ENCODE measurements at regions not wholly inside any gene's neighbourhood (a gene's known extent, or its start where the extent isn't known, plus 50 kb on each side); places are given as distances from the start of the nearest gene placed in this dataset.
"Not testable (repeated sequence)": the region's sequence is repeated elsewhere in the genome, so short reads cannot be mapped to it uniquely, and the experiment has no call there.

DNA sequence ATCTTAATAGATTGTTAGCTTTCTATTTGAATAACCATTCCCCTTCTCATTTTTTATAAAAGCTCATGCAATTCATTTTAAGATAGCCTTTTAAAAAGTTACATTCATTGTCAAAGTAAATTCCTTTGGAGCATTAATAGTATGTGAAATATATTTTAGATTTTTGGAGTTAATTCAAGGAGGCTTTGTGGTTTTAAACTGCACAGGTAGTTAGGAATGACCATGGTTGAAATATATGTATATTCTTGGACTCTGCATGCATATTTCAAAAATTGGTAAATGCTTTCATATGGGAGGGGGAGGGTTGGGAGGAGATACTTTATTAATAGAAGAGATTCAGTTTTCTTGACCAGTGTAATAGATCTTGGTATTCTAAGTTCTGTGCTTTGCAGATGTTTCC is 244.4 kb upstream of the C2CD4B start:
- H3K27ac ChIP-seq = no peak overlapping the region
- no peak for TF ChIP-seq ZFX (IDR thresholded peaks at IDR 0.05; ENCODE audit: borderline replicate concordance)
- no peak for TF ChIP-seq CTCF (IDR thresholded peaks at IDR 0.05)

DNA sequence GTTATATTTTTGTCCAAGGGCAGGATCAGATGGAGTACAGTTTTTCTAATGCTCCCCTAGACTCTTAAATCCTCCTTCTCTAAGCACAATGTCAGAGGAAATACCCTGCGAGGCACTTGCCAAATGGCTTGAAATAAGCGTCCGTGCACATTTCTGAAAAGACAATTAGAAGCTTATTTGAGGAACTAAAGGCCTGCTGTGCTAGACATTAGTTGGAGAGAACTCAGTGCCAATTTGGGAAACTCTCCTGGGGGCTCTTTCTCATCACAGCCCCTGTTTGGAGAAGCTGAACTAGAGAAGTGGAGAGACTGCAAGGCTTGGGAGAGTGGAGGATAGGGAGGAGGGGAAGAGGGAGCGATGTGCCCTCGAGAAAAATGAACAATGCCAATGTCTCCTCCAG is 247.6 kb upstream of the C2CD4B start:
- TF ChIP-seq CTCF (IDR thresholded peaks at IDR 0.05) = no peak
- no peak for TF ChIP-seq ZFX (IDR thresholded peaks at IDR 0.05; ENCODE audit: borderline replicate concordance)
- no peak overlapping the region for H3K27ac ChIP-seq

DNA sequence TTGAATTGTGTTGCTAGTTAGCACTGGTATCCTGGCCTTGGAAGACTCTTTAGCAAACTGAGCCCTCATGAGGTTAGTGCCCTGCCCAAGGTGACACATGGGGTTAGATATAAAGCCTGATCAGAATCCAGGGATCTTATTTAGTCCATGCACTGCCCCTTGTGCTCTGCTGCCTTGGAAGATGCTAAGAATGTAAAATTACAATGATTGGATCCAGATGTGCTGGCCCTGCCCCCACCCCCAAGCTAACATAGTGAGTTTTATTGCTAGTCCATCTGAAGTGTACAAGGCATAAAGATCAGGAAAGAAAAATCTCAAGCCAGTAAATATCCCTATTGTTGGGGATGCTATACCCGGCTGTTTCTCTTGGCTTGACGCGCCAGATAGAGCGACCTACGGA is 248.1 kb upstream of the C2CD4B start:
- H3K27ac ChIP-seq = no peak overlapping the region

DNA sequence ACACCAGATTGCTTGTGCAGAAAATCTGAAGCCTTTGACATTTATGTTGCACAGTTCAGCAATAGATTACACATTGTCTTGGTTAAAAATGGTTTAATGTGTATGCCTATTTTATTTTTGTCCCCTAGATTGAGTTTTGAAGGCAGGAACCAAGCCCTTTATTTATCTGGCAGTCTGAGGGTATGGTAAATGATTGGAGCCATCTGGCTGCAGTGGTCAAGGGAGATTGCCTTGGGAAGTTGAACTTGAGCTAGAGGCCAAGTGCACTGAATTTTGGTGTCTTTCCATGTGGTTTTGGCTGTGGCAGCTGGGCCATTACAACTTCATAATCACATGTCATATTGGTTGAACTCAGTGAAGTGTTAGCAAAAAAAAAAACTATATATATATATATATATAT is 248.7 kb upstream of the C2CD4B start:
- no peak for TF ChIP-seq ZFX (IDR thresholded peaks at IDR 0.05; ENCODE audit: borderline replicate concordance)
- TF ChIP-seq CTCF (IDR thresholded peaks at IDR 0.05) = no peak
- no peak overlapping the region for H3K27ac ChIP-seq

More for the DNA sequence above, 248.1 kb upstream of the C2CD4B start:
- no peak for TF ChIP-seq ZFX (IDR thresholded peaks at IDR 0.05; ENCODE audit: borderline replicate concordance)
- no peak for TF ChIP-seq CTCF (IDR thresholded peaks at IDR 0.05)

GRCh38 chr15:62415498-62415897 is 250.4 kb upstream of the C2CD4B start:
- TF ChIP-seq ZFX (IDR thresholded peaks at IDR 0.05; ENCODE audit: borderline replicate concordance) (no peak), CTCF (IDR thresholded peaks at IDR 0.05) (no peak)
- H3K27ac ChIP-seq = no peak overlapping the region

- no peak overlapping the region for H3K27ac ChIP-seq
- TF ChIP-seq CTCF (IDR thresholded peaks at IDR 0.05) (no peak), ZFX (IDR thresholded peaks at IDR 0.05; ENCODE audit: borderline replicate concordance) (no peak)
These were observed 251.4 kb upstream of the C2CD4B start for GRCh38 chr15:62416526-62416925.

GRCh38 chr15:62417439-62417838 is 252.4 kb upstream of the C2CD4B start:
- TF ChIP-seq CTCF (IDR thresholded peaks at IDR 0.05) (no peak), ZFX (IDR thresholded peaks at IDR 0.05; ENCODE audit: borderline replicate concordance) (no peak)
- no peak overlapping the region for H3K27ac ChIP-seq

DNA sequence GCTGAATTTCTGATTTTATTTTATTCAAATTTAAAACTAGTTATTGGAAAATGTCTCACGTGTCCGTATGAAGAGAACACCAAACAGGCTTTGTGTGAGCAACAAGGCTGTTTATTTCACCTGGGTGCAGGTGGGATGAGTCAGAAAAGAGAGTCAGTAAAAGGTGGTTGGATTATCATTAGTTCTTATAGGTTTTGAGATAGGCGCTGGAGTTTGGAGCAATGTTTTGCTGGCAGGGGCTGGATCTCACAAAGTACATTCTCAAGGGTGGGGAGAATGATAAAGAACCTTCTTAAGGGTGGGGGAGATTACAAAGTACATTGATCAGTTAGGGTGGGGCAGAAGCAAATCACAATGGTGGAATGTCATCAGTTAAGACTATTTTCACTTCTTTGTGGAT is 253.4 kb upstream of the C2CD4B start:
- not testable (repeated sequence) for H3K27ac ChIP-seq

Data from 22Rv1 (cell line).